ENCODE measurements at regions not wholly inside any gene's neighbourhood (a gene's known extent, or its start where the extent isn't known, plus 50 kb on each side); places are given as distances from the start of the nearest gene placed in this dataset.

DNA sequence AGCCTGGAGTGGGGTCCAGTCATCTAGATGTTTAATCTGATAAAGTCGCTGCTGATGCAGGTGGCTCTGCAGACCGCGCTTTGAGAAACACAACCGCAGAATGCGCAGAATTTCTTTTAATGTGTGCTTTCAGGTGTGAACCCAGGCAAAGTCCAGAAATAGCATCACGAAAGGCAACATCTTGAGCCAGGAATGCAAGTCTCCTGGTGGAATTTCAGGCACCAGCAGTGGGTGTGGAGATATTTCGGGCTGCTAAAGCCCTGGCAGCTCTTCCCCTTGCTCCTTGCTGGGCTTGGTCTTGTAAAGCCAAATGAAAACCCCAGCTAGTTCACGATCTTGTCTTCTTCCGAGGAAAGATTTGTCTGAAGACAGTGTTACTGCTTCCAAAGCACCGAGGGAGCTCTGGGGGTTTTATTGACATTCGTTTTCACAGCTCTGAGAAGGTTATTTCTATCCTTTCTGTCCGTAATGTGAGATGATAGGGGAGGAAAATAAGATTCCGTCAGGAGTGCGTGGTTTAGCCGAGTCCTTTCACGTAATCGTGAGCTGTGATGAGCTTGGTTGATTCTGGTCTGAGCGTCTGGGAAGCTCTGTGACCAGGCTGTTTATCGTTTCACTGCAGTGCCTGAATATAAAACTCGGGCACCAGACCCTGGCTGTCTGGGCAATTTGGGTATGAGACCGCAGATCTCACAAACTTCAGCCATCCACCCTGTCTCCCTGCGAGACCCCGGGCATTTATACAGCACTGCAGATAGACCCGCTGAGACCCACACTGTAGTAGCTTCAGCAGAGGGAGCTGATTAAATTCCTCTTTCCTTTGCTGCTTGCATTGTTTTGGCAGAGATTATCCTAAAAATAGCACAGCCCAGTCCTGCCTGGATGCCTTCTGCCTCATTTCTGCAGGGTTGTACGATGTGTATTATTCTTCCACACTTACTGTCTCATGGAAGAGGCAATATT is 67.0 kb upstream of the SLC25A26 start:
- H3K4me3 ChIP-seq (replicated peaks in 1 of 2; ENCODE audit: low read depth in 2 of 2, low read length in 2 of 2) = peak overlapping the region; percentile 18 to 37
- TF ChIP-seq, protein P1, sequence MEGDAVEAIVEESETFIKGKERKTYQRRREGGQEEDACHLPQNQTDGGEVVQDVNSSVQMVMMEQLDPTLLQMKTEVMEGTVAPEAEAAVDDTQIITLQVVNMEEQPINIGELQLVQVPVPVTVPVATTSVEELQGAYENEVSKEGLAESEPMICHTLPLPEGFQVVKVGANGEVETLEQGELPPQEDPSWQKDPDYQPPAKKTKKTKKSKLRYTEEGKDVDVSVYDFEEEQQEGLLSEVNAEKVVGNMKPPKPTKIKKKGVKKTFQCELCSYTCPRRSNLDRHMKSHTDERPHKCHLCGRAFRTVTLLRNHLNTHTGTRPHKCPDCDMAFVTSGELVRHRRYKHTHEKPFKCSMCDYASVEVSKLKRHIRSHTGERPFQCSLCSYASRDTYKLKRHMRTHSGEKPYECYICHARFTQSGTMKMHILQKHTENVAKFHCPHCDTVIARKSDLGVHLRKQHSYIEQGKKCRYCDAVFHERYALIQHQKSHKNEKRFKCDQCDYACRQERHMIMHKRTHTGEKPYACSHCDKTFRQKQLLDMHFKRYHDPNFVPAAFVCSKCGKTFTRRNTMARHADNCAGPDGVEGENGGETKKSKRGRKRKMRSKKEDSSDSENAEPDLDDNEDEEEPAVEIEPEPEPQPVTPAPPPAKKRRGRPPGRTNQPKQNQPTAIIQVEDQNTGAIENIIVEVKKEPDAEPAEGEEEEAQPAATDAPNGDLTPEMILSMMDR (IDR thresholded peaks at IDR 0.05; ENCODE audit: low read depth, low read length) = no peak
- peak; percentile 27 to 55 for DNase-seq (ENCODE audit: low read depth in 2 of 2)

DNA sequence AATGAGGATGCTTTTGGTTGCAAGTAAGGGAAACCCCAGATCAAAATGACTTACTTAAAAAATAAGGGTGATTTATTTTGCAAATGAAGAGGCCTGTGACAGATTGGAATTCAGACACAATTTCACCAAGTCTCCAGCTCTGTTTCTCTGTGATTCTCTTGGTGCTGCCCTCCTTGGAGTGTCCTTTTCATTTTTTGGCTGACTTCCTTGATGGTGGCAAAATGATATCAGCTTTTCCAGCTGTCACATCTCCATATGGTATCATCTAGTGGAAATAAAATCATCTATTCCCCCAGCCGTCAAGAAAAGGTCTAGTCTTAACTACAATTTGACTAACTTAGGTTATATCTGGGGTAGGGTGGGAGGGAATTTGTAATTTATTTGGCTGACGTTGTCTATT is 68.5 kb upstream of the SLC25A26 start:
- DNase-seq (ENCODE audit: low read depth in 2 of 2) = no peak
- no peak overlapping the region for H3K4me3 ChIP-seq (replicated peaks in 1 of 2; ENCODE audit: low read depth in 2 of 2, low read length in 2 of 2)
- TF ChIP-seq, protein P1 (IDR thresholded peaks at IDR 0.05; ENCODE audit: low read depth, low read length) = no peak

DNA sequence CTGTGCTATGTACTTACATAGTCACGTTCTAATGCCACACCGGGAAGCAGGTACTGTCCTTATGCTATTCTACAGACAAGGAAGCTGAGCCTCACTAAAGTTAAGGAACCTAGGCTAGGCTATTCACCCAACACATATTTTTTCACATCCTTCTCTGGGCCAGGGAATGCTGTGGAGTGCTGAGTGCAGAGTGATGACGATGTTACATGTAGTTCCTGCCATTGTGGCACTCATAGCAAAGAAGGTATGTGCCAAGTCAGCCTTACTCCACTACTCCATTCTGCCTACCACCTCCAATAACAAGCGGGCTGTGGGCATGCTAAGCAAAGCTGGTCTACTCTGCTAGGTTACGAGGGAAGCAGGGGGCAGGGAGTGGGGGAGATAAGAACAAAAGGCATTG is 69.8 kb upstream of the SLC25A26 start:
- no peak for DNase-seq (ENCODE audit: low read depth in 2 of 2)
- TF ChIP-seq, protein P1 (IDR thresholded peaks at IDR 0.05; ENCODE audit: low read depth, low read length) = no peak
- no peak overlapping the region for H3K4me3 ChIP-seq (replicated peaks in 1 of 2; ENCODE audit: low read depth in 2 of 2, low read length in 2 of 2)

DNA sequence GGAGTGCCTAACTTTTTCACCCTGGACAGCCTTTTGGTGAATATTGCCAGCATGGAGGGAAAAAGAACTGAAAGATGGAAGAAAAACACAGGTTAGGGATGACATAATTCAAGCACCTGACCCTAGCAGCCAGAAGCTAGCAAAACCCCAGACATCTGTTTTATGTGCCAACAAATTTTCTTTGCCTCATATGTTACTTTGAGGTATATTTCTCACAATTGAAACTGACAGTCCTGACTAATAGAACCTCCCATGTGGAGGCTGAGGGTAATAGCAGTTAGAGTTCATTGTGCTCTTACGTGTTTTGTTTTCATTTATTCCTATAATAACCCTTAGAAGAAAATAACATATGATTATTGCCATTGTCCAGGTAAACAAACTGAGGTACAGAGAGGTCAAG is 71.5 kb upstream of the SLC25A26 start:
- no peak overlapping the region for H3K4me3 ChIP-seq (replicated peaks in 1 of 2; ENCODE audit: low read depth in 2 of 2, low read length in 2 of 2)
- TF ChIP-seq, protein P1 (IDR thresholded peaks at IDR 0.05; ENCODE audit: low read depth, low read length) = no peak
- no peak for DNase-seq (ENCODE audit: low read depth in 2 of 2)

DNA sequence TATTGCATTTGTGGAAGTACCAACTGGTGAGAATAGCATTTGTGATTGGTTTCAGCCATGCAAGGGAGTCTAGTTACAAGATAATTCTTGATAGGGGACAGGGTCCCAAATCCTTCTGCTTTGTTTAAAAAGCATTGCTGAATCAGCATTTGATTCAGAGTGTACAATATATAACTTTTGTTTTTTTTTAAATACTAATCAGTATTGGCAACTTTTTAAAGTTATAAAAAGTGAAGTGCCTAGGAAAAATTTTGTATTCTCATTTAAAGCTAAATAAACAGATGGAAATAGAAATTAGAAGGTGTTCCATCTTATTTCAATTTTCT is 75.4 kb upstream of the SLC25A26 start:
- TF ChIP-seq, protein P1 (IDR thresholded peaks at IDR 0.05; ENCODE audit: low read depth, low read length) = no peak
- no peak for DNase-seq (ENCODE audit: low read depth in 2 of 2)
- no peak overlapping the region for H3K4me3 ChIP-seq (replicated peaks in 1 of 2; ENCODE audit: low read depth in 2 of 2, low read length in 2 of 2)

DNA sequence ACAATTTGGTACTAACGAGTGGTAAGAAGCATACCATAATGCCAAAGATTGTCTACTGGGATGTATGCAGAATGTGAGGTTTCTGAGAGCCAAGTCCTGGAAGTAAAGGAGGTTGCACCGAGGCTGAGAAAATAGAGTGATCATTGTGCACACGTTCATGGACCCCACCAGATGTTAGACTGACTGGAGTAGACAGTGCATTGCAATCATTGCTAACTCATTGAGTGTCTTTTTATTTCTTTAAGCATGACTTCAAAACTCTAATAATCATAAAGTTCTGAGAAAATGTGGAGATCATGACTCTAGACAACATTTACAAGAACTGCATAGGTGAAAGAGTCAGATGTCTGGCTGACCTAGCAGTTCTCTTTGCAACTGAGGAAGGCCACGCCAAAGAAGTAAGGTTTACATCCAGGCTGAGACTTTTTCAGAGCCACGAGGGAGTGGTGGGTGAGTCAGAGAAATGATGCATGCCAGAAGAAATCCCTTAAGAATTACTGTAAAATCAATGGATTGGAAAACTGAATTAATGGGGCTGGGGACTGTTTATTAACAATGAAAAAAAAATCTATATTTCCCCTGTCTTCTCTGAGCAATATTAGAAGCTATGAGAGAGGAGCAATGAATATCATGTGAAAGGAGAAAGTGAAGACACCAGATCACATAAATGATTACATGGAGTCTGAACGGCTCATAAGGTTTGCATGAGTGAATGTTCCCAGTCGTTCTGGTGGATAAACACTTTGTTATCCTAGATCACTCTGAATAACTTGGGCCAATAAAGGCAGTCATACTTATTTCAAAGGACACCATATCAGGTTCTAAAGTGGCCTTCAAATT is 76.0 kb upstream of the SLC25A26 start:
- peak in 1 of 2 donors; percentile 50 for DNase-seq (ENCODE audit: low read depth in 2 of 2)
- H3K4me3 ChIP-seq (replicated peaks in 1 of 2; ENCODE audit: low read depth in 2 of 2, low read length in 2 of 2) = no peak overlapping the region
- TF ChIP-seq, protein P1 (IDR thresholded peaks at IDR 0.05; ENCODE audit: low read depth, low read length) = no peak
